Heart left ventricle (tissue), 16 donors: ENCODE measurements at regions not wholly inside any gene's neighbourhood (a gene's known extent, or its start where the extent isn't known, plus 50 kb on each side); places are given as distances from the start of the nearest gene placed in this dataset.

Experiments used
- ATAC-seq, 4 donors: fragments of 200-7000 bp; cut with Tn5 transposase; one replicate each; pipeline ENCODE4 v1.9.1; 2020 to 2022; ENCODE audit warnings: moderate library complexity in 4 of 4, mild to moderate bottlenecking in 3 of 4, moderate number of reproducible peaks in 1 of 4
- DNase-seq, 5 donors: peaks; one replicate each; pipeline ENCODE4 v3.0.0-alpha.2; 2020
- H3K27ac ChIP-seq, 12 donors: fragments of 200-600 bp; sonication (generic) in 4 of 12; one replicate each; pipeline versions ENCODE4 v1.5.0 to v1.8.0; 2016 to 2022; ENCODE audit warnings: mild to moderate bottlenecking in 2 of 12
- H3K27me3 ChIP-seq, 9 donors: fragments of 200-600 bp; sonication (generic) in 2 of 9; one replicate each; pipeline versions ENCODE4 v1.5.1 to v1.8.0; 2016 to 2022; ENCODE audit warnings: mild to moderate bottlenecking in 3 of 9
- H3K36me3 ChIP-seq, 9 donors: fragments of 200-600 bp; sonication (generic) in 2 of 9; one replicate each; pipeline versions ENCODE4 v1.5.0 to v1.8.0; 2018 to 2022; ENCODE audit warnings: mild to moderate bottlenecking in 2 of 9
- H3K4me1 ChIP-seq, 12 donors: fragments of 200-600 bp; sonication (generic) in 4 of 12; one replicate each; pipeline versions ENCODE4 v1.5.0 to v1.8.0; 2016 to 2022; ENCODE audit warnings: mild to moderate bottlenecking in 3 of 12
- H3K4me3 ChIP-seq, 12 donors: fragments of 200-600 bp; sonication (generic) in 4 of 12; one replicate each; pipeline versions ENCODE4 v1.5.0 to v1.8.0; 2017 to 2022; ENCODE audit warnings: mild to moderate bottlenecking in 9 of 12, moderate library complexity in 4 of 12
- H3K9me3 ChIP-seq, 12 donors: fragments of 200-600 bp; sonication (generic) in 4 of 12; one replicate each; pipeline versions ENCODE4 v1.5.0 to v1.8.0; 2016 to 2022; ENCODE audit warnings: mild to moderate bottlenecking in 1 of 12
- POLR2A ChIP-seq, 2 donors: fragments of 450-650 bp; IDR thresholded peaks; one replicate each; pipeline ENCODE4 v1.6.1; 2017; ENCODE audit warnings: antibody characterized with exemption in 2 of 2, mild to moderate bottlenecking in 2 of 2, moderate library complexity in 2 of 2
- WGBS, 4 donors: extraction: QIAGEN DNeasy Blood & Tissue Kit in 2 of 4; methylation state at CpG; one replicate each; pipeline versions ENCODE4 v1.1.5 to v1.1.7; 2013 to 2018; 5-methylcytosine and 5-hydroxymethylcytosine counted together
- intact Hi-C, 10 donors: fragments of 100-400 bp; cut with DNase I; formaldehyde crosslinking; loops; one replicate each; pipeline versions ENCODE4 v1.11.1 to v1.14.2; 2022
- TF ChIP-seq, protein P1 (sequence below), 12 donors: fragments of 200-600 bp; sonication (generic) in 4 of 12; IDR thresholded peaks; one replicate each; pipeline versions ENCODE4 v1.5.0 to v1.8.0; 2018 to 2022; ENCODE audit warnings: antibody characterized with exemption in 12 of 12, mild to moderate bottlenecking in 5 of 12
- donor health status: ischemic (EF 13 %, LVEDD 7.1; RV severe dilation, severe dysfunction).
- donor health status: healthy with polysubstance abuse.
- donor health status: DM: no; HTN: yes; CAD: no.
- donor health status: DM: no; HTN: no; CAD: no.
- donor health status: ischemic (EF 25% LVEDD 6.9; RV normal size, moderate dysfunction).
- donor health status: ischemic (EF 25% LVEDD 5.7; RV mildly dilated, moderate dysfunction).
- donor health status: healthy.
- donor health status: DM: yes; HTN: yes; CAD: no.
- donor health status: ischemic (EF 35%, LVEDD 5.7; RV mildly dilated, moderate dysfunction).
- donor health status: nonischemic (EF 11% LVEDD 7.7; RV severe dilation, severe dysfunction).
- donor health status: DM: yes; HTN: yes; CAD: no.
- donor health status: PGD.
- donor health status: ischemic (EF 29% LVEDD 5.4; RV normal size, mild dysfunction).
- donor health status: nonischemic (EF 23%, LVEDD 6.1; RV moderate dilation, normal function).

DNA sequence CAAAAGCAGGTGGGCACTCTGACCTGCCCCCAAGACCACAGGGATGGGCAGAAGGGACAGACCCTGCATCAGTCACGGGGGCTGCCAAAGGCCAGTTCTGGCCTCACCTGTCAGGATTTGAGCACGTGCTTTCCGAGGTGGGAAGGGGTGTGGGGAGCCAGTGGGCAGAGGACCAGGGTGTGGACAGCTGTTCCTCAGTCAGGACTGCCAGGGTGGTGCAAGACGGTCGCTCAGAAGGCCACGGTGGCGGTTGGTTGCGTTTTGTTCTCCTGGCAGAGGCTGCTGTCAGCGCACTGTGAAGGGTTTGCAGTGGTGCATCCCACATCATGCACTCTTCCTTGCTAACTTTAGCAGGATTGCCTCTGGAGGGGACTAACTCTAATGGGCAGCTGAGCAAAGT, 665.3 kb upstream of the RAB6C start:
- H3K9me3 ChIP-seq = no peaks in the 10 kb centered on the region
- no peak overlapping the region for H3K4me3 ChIP-seq
- H3K36me3 ChIP-seq = no peaks in the 10 kb centered on the region
- DNase-seq (no peak), ATAC-seq (no peak)
- intact Hi-C loops = no loop called here
- 84 to 92% (median 88%) methylated on average over 9 of the region's 9 CpGs for WGBS, 4 donors
- H3K27me3 ChIP-seq = no peaks in the 10 kb centered on the region
- H3K4me1 ChIP-seq = no peaks in the 10 kb centered on the region
- TF ChIP-seq POLR2A (IDR thresholded peaks at IDR 0.05) = no peak
- TF ChIP-seq, protein P1, sequence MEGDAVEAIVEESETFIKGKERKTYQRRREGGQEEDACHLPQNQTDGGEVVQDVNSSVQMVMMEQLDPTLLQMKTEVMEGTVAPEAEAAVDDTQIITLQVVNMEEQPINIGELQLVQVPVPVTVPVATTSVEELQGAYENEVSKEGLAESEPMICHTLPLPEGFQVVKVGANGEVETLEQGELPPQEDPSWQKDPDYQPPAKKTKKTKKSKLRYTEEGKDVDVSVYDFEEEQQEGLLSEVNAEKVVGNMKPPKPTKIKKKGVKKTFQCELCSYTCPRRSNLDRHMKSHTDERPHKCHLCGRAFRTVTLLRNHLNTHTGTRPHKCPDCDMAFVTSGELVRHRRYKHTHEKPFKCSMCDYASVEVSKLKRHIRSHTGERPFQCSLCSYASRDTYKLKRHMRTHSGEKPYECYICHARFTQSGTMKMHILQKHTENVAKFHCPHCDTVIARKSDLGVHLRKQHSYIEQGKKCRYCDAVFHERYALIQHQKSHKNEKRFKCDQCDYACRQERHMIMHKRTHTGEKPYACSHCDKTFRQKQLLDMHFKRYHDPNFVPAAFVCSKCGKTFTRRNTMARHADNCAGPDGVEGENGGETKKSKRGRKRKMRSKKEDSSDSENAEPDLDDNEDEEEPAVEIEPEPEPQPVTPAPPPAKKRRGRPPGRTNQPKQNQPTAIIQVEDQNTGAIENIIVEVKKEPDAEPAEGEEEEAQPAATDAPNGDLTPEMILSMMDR (IDR thresholded peaks at IDR 0.05) = no peak
- no peak overlapping the region for H3K27ac ChIP-seq

- DNase-seq = no peak
- Histone ChIP-seq H3K36me3 (no peaks in the 10 kb centered on the region), H3K27ac (no peak overlapping the region), H3K4me1 (no peaks in the 10 kb centered on the region), H3K9me3 (no peaks in the 10 kb centered on the region), H3K4me3 (no peak overlapping the region), H3K27me3 (no peaks in the 10 kb centered on the region)
- intact Hi-C loops = no loop called here
- no peak for TF ChIP-seq POLR2A (IDR thresholded peaks at IDR 0.05)
- TF ChIP-seq, protein P1 (IDR thresholded peaks at IDR 0.05) = no peak
- no peak for ATAC-seq
- 72 to 86% (median 83%) methylated on average over 10 to 27 of the region's 27 CpGs for WGBS, 4 donors
These were observed 660.7 kb upstream of the RAB6C start for GRCh38 chr2:129318581-129319421.

DNA sequence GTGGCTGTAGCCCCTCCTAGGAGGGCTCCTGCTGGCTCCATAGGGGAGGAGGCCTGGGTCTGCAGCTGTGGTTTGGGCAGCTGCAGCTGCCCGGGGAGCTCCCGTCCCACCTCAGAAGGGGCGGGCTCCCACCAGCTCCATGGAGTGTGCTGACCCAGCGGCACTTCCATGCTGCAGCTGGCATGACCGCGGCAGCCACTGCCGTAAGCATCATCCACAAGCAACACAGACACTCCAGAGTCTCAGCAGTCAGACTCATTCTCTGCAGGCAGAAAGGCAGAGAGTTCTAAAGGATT, 660.1 kb upstream of the RAB6C start:
- Histone ChIP-seq H3K4me1 (no peaks in the 10 kb centered on the region), H3K36me3 (no peaks in the 10 kb centered on the region), H3K27me3 (no peaks in the 10 kb centered on the region), H3K9me3 (no peaks in the 10 kb centered on the region), H3K27ac (no peak overlapping the region), H3K4me3 (no peak overlapping the region)
- intact Hi-C loops = no loop called here
- DNase-seq (no peak), ATAC-seq (no peak)
- 90 to 100% (median 93%) methylated on average over 4 to 7 of the region's 7 CpGs; no CpG with 5 or more reads in 1 of the 4 donors for WGBS, 4 donors
- TF ChIP-seq POLR2A (IDR thresholded peaks at IDR 0.05) = no peak
- TF ChIP-seq, protein P1 (IDR thresholded peaks at IDR 0.05) = no peak

DNA sequence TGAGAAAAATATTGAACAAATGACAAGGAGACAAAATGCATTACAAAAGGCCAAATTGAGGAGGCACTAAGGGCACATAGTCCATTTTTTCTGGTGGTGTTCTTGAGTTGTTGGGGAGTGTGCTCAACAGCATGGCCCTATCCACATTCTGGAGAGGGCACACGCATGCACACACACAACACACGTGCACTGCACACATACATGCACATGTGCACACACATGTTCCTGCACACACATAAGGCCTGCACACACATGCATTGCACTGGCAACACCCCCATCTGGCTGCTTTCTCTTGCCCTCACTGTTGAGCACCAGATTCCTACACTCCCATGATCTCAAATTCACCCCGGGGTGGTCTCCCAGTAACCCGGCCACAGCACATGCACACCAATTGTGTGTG, 659.2 kb upstream of the RAB6C start:
- Histone ChIP-seq H3K36me3 (no peaks in the 10 kb centered on the region), H3K27ac (no peak overlapping the region), H3K27me3 (no peaks in the 10 kb centered on the region), H3K9me3 (no peaks in the 10 kb centered on the region), H3K4me3 (no peak overlapping the region), H3K4me1 (no peaks in the 10 kb centered on the region)
- DNase-seq (no peak), ATAC-seq (no peak)
- intact Hi-C loops = no loop called here
- 92 to 99% (median 94%) methylated on average over 4 of the region's 4 CpGs for WGBS, 4 donors
- TF ChIP-seq, protein P1 (IDR thresholded peaks at IDR 0.05) = no peak
- no peak for TF ChIP-seq POLR2A (IDR thresholded peaks at IDR 0.05)
